ENCODE measurements at regions not wholly inside any gene's neighbourhood (a gene's known extent, or its start where the extent isn't known, plus 50 kb on each side); places are given as distances from the start of the nearest gene placed in this dataset.
"Not testable (repeated sequence)": the region's sequence is repeated elsewhere in the genome, so short reads cannot be mapped to it uniquely, and the experiment has no call there.

DNA sequence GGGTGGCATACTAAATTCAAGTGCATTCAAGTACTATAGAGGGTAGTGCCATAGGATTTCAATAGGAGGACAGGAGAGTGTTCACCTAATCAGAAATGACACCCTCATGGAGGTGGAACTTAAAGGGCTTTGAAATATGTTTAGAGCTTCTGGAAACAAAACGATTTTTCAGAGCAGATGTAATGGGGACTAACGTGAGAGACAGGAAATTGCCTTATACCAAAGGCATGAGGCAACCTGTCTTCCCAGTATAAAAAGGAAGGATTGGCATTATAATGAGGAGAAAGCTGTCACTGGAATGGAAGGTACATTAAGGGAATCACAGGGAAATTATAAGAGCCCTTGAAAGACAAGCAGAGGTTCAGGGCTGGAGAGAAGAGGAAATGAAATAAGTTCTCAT lies 116.3 kb upstream of the PNPLA4 start:
- TF ChIP-seq, protein P1, sequence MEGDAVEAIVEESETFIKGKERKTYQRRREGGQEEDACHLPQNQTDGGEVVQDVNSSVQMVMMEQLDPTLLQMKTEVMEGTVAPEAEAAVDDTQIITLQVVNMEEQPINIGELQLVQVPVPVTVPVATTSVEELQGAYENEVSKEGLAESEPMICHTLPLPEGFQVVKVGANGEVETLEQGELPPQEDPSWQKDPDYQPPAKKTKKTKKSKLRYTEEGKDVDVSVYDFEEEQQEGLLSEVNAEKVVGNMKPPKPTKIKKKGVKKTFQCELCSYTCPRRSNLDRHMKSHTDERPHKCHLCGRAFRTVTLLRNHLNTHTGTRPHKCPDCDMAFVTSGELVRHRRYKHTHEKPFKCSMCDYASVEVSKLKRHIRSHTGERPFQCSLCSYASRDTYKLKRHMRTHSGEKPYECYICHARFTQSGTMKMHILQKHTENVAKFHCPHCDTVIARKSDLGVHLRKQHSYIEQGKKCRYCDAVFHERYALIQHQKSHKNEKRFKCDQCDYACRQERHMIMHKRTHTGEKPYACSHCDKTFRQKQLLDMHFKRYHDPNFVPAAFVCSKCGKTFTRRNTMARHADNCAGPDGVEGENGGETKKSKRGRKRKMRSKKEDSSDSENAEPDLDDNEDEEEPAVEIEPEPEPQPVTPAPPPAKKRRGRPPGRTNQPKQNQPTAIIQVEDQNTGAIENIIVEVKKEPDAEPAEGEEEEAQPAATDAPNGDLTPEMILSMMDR (IDR thresholded peaks at IDR 0.05; ENCODE audit: insufficient read depth, low read depth, low read length): no peak
- DNase-seq (ENCODE audit: low read depth): no peak
- no peak overlapping the region for H3K4me3 ChIP-seq (ENCODE audit: low read depth, low read length)

DNA sequence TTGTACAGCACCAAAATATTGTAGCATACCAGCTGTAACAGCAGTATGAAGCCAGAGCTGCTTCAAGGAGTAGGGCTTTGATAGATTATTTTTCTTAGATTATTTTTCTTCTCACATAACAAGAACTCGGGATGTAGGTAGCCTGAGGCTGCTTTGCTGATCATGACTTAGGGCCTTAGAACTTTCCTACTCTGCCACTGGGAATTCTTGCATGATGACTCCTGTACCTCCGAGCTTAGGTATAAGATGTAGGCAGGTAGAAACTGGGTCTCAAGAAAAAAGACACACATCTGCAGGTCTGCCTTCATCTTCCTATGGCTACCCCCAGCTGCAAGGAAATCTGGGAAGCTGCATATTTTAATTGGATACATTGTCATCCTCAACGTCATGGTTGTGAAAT lies 115.9 kb upstream of the PNPLA4 start:
- H3K4me3 ChIP-seq (ENCODE audit: low read depth, low read length): no peak overlapping the region
- TF ChIP-seq, protein P1 (IDR thresholded peaks at IDR 0.05; ENCODE audit: insufficient read depth, low read depth, low read length): no peak
- no peak for DNase-seq (ENCODE audit: low read depth)

DNA sequence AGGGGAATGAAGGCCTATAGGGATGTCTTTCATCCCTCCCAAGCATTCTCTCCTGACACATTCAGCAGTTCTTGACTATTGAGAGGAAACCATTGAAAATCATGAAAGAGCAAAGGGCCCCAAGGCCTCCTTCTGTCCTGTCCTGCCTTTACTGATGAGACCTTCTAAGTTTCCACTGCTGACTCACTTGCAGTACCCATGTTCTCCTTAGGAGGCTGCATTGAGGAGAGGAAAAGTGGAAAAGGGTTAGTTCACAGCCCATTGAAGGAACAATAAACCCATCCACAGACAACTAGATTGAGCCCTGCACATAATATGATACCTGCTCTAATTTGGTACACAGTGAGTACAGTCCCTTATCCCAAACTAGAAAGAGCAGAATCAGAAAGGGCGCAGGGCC lies 115.1 kb upstream of the PNPLA4 start:
- TF ChIP-seq, protein P1 (IDR thresholded peaks at IDR 0.05; ENCODE audit: insufficient read depth, low read depth, low read length): peak; percentile 30
- H3K4me3 ChIP-seq (ENCODE audit: low read depth, low read length): no peak overlapping the region
- no peak for DNase-seq (ENCODE audit: low read depth)

DNA sequence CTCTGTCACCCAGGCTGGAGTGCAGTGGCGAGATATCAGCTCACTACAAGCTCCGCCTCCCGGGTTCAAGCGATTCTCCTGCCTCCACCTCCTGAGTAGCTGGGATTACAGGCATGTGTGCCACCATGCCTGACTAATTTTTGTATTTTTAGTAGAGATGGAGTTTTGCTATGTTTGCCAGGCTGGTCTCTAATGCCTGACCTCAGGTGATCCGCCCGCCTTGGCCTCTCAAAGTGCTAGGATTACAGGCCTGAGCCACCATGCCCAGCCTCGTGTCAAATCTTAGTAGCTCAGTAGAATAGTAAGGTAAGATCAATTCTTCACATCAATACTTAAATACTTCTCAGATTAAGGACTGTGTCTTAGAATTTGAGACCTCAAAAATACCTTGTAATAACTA lies 112.5 kb upstream of the PNPLA4 start:
- not testable (repeated sequence) for H3K4me3 ChIP-seq (ENCODE audit: low read depth, low read length); DNase-seq (ENCODE audit: low read depth)

DNA sequence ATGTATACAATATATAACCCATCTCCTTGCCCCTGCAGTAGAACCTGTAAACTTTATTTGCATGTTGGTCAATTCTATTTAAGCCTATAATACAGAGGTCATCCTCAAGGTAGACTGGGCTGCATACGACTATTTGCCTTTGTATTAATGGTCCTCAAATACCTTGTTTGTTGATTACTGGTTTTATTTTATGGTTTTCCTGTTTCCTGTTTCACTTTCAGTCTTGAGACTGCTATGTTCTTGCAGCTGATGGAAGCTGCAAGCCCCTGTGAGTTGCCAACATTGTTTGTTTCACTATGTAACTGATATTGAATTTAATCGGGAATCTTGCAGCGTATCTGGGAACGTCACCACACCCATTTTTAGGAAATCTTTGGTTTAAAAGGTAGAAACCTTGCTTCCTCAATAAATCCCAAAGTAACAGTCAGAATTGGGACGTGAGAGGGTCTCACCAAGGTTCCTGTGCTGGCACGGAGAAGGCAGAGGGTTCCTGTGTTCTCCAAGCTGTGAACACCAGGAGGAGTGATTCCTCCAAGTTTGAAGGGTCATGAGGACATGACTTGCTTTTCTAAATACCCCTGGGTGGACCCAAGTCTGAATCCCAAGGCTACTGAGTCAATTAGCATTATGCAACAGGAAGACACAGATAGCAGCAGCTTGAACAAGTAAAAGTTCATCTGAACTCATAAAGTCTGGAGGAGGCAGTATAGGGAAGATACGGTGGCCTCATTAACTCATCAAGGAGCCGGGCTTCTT lies 110.6 kb upstream of the PNPLA4 start:
- TF ChIP-seq, protein P1 (IDR thresholded peaks at IDR 0.05; ENCODE audit: insufficient read depth, low read depth, low read length): no peak
- peak; percentile 49 for DNase-seq (ENCODE audit: low read depth)
- H3K4me3 ChIP-seq (ENCODE audit: low read depth, low read length): no peak overlapping the region

DNA sequence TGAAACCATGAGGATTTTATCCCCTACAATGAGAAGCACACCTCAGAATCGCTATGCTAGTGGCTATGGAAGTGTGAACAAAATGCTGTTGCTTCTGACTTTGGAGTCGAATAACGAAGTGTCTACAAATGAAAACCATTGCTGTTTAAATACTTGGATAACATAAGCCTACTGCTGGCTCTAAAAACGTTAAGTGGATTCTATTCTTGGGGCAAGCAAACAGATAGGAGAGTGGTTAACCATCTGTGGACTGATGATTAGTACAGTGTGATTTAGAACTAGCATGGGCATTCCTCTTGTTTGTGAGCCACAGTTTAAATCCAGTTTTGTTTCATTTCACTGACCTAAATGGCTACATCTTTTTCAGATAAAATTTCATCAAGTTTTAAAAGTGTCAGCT lies 109.7 kb upstream of the PNPLA4 start:
- TF ChIP-seq, protein P1 (IDR thresholded peaks at IDR 0.05; ENCODE audit: insufficient read depth, low read depth, low read length): no peak
- no peak overlapping the region for H3K4me3 ChIP-seq (ENCODE audit: low read depth, low read length)
- DNase-seq (ENCODE audit: low read depth): no peak

DNA sequence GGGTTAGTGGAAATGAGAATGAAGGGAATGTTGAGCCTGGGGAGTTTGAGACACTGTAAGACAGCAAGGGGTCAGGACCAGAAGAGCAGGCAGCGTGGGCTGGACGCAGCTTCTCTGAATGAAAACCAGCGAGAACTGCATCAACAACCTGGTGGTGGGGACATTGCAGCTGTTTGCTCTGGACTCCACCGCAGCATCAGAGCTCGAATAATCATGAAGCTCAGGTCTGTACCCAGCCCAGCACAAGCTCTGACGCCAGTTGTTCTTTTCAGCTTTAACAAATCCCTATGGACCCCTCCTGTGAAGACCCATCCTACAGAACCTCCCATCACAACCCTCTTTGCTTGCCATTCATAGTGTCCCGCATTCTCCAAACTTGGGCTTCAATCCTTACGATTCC lies 106.8 kb upstream of the PNPLA4 start:
- TF ChIP-seq, protein P1 (IDR thresholded peaks at IDR 0.05; ENCODE audit: insufficient read depth, low read depth, low read length): no peak
- no peak for DNase-seq (ENCODE audit: low read depth)
- H3K4me3 ChIP-seq (ENCODE audit: low read depth, low read length): no peak overlapping the region
